Ovary (tissue), 7 donors: ENCODE measurements at regions not wholly inside any gene's neighbourhood (a gene's known extent, or its start where the extent isn't known, plus 50 kb on each side); places are given as distances from the start of the nearest gene placed in this dataset.
"Not testable (repeated sequence)": the region's sequence is repeated elsewhere in the genome, so short reads cannot be mapped to it uniquely, and the experiment has no call there.

Source experiments
- DNase-seq, 5 donors: peaks; one replicate each; pipeline ENCODE4 v3.0.0-alpha.2; 2019 to 2020
- H3K27ac ChIP-seq, 2 donors: fragments of 200-600 bp; one replicate each; pipeline versions ENCODE4 v1.5.1 to v1.8.0; 2019 to 2022
- H3K27me3 ChIP-seq: fragments of 200-600 bp; one replicate; pipeline ENCODE4 v1.8.0; 2022
- H3K36me3 ChIP-seq: fragments of 200-600 bp; sonication (generic); one replicate; pipeline ENCODE4 v1.5.1; 2019
- H3K4me1 ChIP-seq: one replicate; pipeline ENCODE4 v1.8.1; 2013; ENCODE audit warnings: mild to moderate bottlenecking, moderate library complexity; ENCODE audit not compliant: insufficient read depth
- H3K4me3 ChIP-seq: fragments of 200-600 bp; sonication (generic); one replicate; pipeline ENCODE4 v1.5.1; 2017
- H3K9me3 ChIP-seq, 2 donors: fragments of 200-600 bp in 1 of 2; sonication (generic) in 1 of 2; one replicate each; pipeline versions ENCODE4 v1.5.1 to v1.8.1; 2013 to 2019; ENCODE audit warnings: mild to moderate bottlenecking in 1 of 2, moderate library complexity in 1 of 2
- CTCF ChIP-seq, 3 donors: fragments of 450-650 bp in 2 of 3; fragments of 200-600 bp in 1 of 3; IDR thresholded peaks; one replicate each; pipeline versions ENCODE4 v1.5.1 to v1.8.0; 2016 to 2022; ENCODE audit warnings: antibody characterized with exemption in 3 of 3, mild to moderate bottlenecking in 1 of 3
- EP300 ChIP-seq: sonication (generic); formaldehyde crosslinking; IDR thresholded peaks from one replicate; pipeline ENCODE4 v1.6.1; 2017; ENCODE audit warnings: antibody characterized with exemption
- POLR2A ChIP-seq: fragments of 450-650 bp; IDR thresholded peaks from one replicate; pipeline ENCODE4 v1.6.1; 2017; ENCODE audit warnings: antibody characterized with exemption, mild to moderate bottlenecking, moderate library complexity
- WGBS, 3 donors: extraction: QIAGEN DNeasy Blood & Tissue Kit in 1 of 3; methylation state at CpG; one replicate each; pipeline versions ENCODE4 v1.1.5 to v1.1.7; 2013 to 2017; 5-methylcytosine and 5-hydroxymethylcytosine counted together
- intact Hi-C, 4 donors: fragments of 100-400 bp; cut with DNase I; formaldehyde crosslinking; loops; one replicate each; pipeline versions ENCODE4 v1.11.0 to v1.15.1; 2022 to 2023
- donor health status: DM: no; HTN: no; CAD: no; lungs with moderate emphysema.
- donor health status: DM: no; HTN: no; CAD: no.
- donor health status: Bipolar disorder and iron deficiency.
- donor health status: DM: no; HTN: no; CAD: no.
- donor health status: DM: yes; HTN: yes; CAD: no.

GRCh38 chr15:62681939-62682896 lies 360.3 kb upstream of the TPM1 start:
- no peak overlapping the region for H3K4me3 ChIP-seq
- DNase-seq = no peak
- intact Hi-C loops = no loop called here
- no peak for TF ChIP-seq CTCF (IDR thresholded peaks at IDR 0.05)
- no peak for TF ChIP-seq EP300
- TF ChIP-seq POLR2A = no peak
- H3K4me1 ChIP-seq = no peaks in the 10 kb centered on the region
- no peaks in the 10 kb centered on the region for H3K27me3 ChIP-seq
- H3K27ac ChIP-seq = no peak overlapping the region
- H3K36me3 ChIP-seq = no peaks in the 10 kb centered on the region
- H3K9me3 ChIP-seq = no peaks in the 10 kb centered on the region
- WGBS, 3 donors = 95 to 98% (median 96%) methylated on average over 6 of the region's 6 CpGs

GRCh38 chr15:62683192-62683591 lies 359.4 kb upstream of the TPM1 start:
- H3K27me3 ChIP-seq, H3K36me3 ChIP-seq, intact Hi-C loops, H3K4me3 ChIP-seq, H3K27ac ChIP-seq, H3K9me3 ChIP-seq, H3K4me1 ChIP-seq, DNase-seq: not testable (repeated sequence)
- 96 to 99% (median 97%) methylated on average over 7 to 8 of the region's 8 CpGs for WGBS, 3 donors

- no peaks in the 10 kb centered on the region for H3K4me1 ChIP-seq
- WGBS, 3 donors = 82 to 89% (median 89%) methylated on average over 7 of the region's 7 CpGs
- no peak overlapping the region for H3K4me3 ChIP-seq
- no peak overlapping the region for H3K27ac ChIP-seq
- no peak for DNase-seq
- no peaks in the 10 kb centered on the region for H3K36me3 ChIP-seq
- no peak for TF ChIP-seq CTCF (IDR thresholded peaks at IDR 0.05)
- no peak for TF ChIP-seq POLR2A
- no peak for TF ChIP-seq EP300
- H3K27me3 ChIP-seq = no peaks in the 10 kb centered on the region
- intact Hi-C loops = no loop called here
- no peaks in the 10 kb centered on the region for H3K9me3 ChIP-seq
These were observed 358.3 kb upstream of the TPM1 start for GRCh38 chr15:62684123-62684808.

GRCh38 chr15:62691008-62691407 lies 351.5 kb upstream of the TPM1 start:
- Histone ChIP-seq H3K4me1 (no peaks in the 10 kb centered on the region), H3K36me3 (no peaks in the 10 kb centered on the region), H3K9me3 (no peaks in the 10 kb centered on the region), H3K27me3 (no peaks in the 10 kb centered on the region), H3K4me3 (no peak overlapping the region), H3K27ac (no peak overlapping the region)
- TF ChIP-seq CTCF (IDR thresholded peaks at IDR 0.05) (no peak), EP300 (no peak), POLR2A (no peak)
- no peak for DNase-seq
- intact Hi-C loops = no loop called here
- WGBS, 3 donors = 33 to 57% (median 48%) methylated on average over 2 of the region's 2 CpGs

GRCh38 chr15:62697636-62698035 lies 344.9 kb upstream of the TPM1 start:
- 93 to 95% (median 95%) methylated on average over 23 of the region's 23 CpGs for WGBS, 3 donors
- Histone ChIP-seq H3K27me3 (no peaks in the 10 kb centered on the region), H3K4me1 (no peaks in the 10 kb centered on the region), H3K9me3 (no peaks in the 10 kb centered on the region), H3K36me3 (no peaks in the 10 kb centered on the region), H3K4me3 (no peak overlapping the region), H3K27ac (no peak overlapping the region)
- intact Hi-C loops = no loop called here
- TF ChIP-seq CTCF (IDR thresholded peaks at IDR 0.05) (no peak), POLR2A (no peak), EP300 (no peak)
- DNase-seq = no peak
